PC-3 (cell line): ENCODE measurements at regions not wholly inside any gene's neighbourhood (a gene's known extent, or its start where the extent isn't known, plus 50 kb on each side); places are given as distances from the start of the nearest gene placed in this dataset.
A peak's percentile ranks its signal among the peaks of the same experiment; 100 is the strongest.

ENCODE experiments used
- ATAC-seq: fragments of 200-7000 bp; cut with Tn5 transposase; 2 replicates; pipeline ENCODE4 v1.9.1; 2020; ENCODE audit warnings: mild to moderate bottlenecking, moderate library complexity
- BruUV-seq: library from RNA; stranded (reverse); fragments of 400-500 nt; replicated peaks from 2 replicates; lab custom pipeline; 2021; lab: Mats Ljungman, UMichigan
- CTCF ChIA-PET: fragments of 300-600 bp; sonication (Branson Sonifier 250); formaldehyde crosslinking; loops from one replicate; lab custom pipeline; 2022; ENCODE audit warnings: antibody characterized with exemption; lab: Charles Lee
- POLR2A ChIA-PET: fragments of 300-600 bp; sonication (Branson Sonifier 250); formaldehyde crosslinking; loops from one replicate; lab custom pipeline; 2022; ENCODE audit warnings: antibody characterized with exemption; ENCODE audit not compliant: unreplicated experiment; lab: Charles Lee
- DNase-seq: peaks from one replicate; pipeline ENCODE4 v3.0.0-alpha.2; 2015
- H2AFZ ChIP-seq: fragments of 300-600 bp; sonication (generic); 2 replicates; pipeline ENCODE4 v1.6.0; 2016; ENCODE audit warnings: antibody characterized with exemption, low read length
- H3F3A ChIP-seq: fragments of 300-600 bp; sonication (generic); one replicate; pipeline ENCODE4 v1.6.0; 2017; ENCODE audit warnings: antibody characterized with exemption, low read length, control low read depth, mild to moderate bottlenecking; ENCODE audit not compliant: unreplicated experiment
- H3K27ac ChIP-seq: fragments of 300-600 bp; sonication (generic); 2 replicates; pipeline ENCODE4 v1.5.1; 2016; ENCODE audit warnings: mild to moderate bottlenecking, low read length
- H3K27me3 ChIP-seq: fragments of 300-600 bp; sonication (generic); 2 replicates; pipeline ENCODE4 v1.6.1; 2016; ENCODE audit warnings: low read length, mixed read lengths
- H3K36me3 ChIP-seq: fragments of 300-600 bp; sonication (generic); 2 replicates; pipeline ENCODE4 v1.6.1; 2016; ENCODE audit warnings: low read depth, mixed run types, low read length, mixed read lengths
- H3K4me1 ChIP-seq: fragments of 300-600 bp; sonication (generic); 2 replicates; pipeline ENCODE4 v1.5.1; 2016; ENCODE audit warnings: low read length; ENCODE audit not compliant: insufficient read depth
- H3K4me2 ChIP-seq: fragments of 300-600 bp; sonication (generic); 2 replicates; pipeline ENCODE4 v1.6.0; 2016; ENCODE audit warnings: low read length
- H3K4me3 ChIP-seq: fragments of 300-600 bp; sonication (generic); 2 replicates; pipeline ENCODE4 v1.5.1; 2016; ENCODE audit warnings: mild to moderate bottlenecking, low read length, mixed read lengths
- H3K79me2 ChIP-seq: fragments of 300-600 bp; sonication (generic); 2 replicates; pipeline ENCODE4 v1.6.1; 2017; ENCODE audit warnings: low read length, mixed read lengths
- H3K9ac ChIP-seq: fragments of 300-600 bp; sonication (generic); 2 replicates; pipeline ENCODE4 v1.6.0; 2016; ENCODE audit warnings: mild to moderate bottlenecking, low read length
- H3K9me2 ChIP-seq: fragments of 300-600 bp; sonication (generic); replicated peaks from 2 replicates; pipeline ENCODE4 v1.6.1; 2016; ENCODE audit warnings: mixed run types, low read length, mixed read lengths
- H3K9me3 ChIP-seq: fragments of 300-600 bp; sonication (generic); 2 replicates; pipeline ENCODE4 v1.6.1; 2016; ENCODE audit warnings: low read length, mixed read lengths
- H4K20me1 ChIP-seq: fragments of 300-600 bp; sonication (generic); 2 replicates; pipeline ENCODE4 v1.6.1; 2016; ENCODE audit warnings: low read length, mixed read lengths
- CTCF ChIP-seq: fragments of 300-600 bp; sonication (generic); conservative IDR thresholded peaks from 2 replicates; pipeline ENCODE4 v1.5.1; 2017; ENCODE audit warnings: antibody characterized with exemption, low read depth, mild to moderate bottlenecking, low read length
- EZH2 ChIP-seq: fragments of 300-600 bp; sonication (generic); IDR thresholded peaks from one replicate; pipeline ENCODE4 v1.6.1; 2017; ENCODE audit warnings: antibody characterized with exemption, mild to moderate bottlenecking, low read length; ENCODE audit not compliant: unreplicated experiment
- EZH2phosphoT487 ChIP-seq: fragments of 300-600 bp; sonication (generic); IDR thresholded peaks from 2 replicates; pipeline ENCODE4 v1.6.1; 2018; ENCODE audit warnings: mild to moderate bottlenecking, antibody characterized with exemption, low read length, borderline replicate concordance
- intact Hi-C: fragments of 100-400 bp; cut with micrococcal nuclease; formaldehyde crosslinking; loops from 2 replicates; pipeline ENCODE4 v1.9.0; 2023

- CTCF ChIA-PET: no interaction called here
- ATAC-seq: no peak
These were observed 206.5 kb downstream of the TJP1 start for GRCh38 chr15:29615791-29616190.

GRCh38 chr15:29613951-29614382 is 208.3 kb downstream of the TJP1 start:
- Histone ChIP-seq H3K9me2 (no peaks in the 10 kb centered on the region), H3K27ac (no peak overlapping the region), H3K79me2 (no peaks in the 10 kb centered on the region), H3K4me3 (no peak overlapping the region), H3K4me1 (no peaks in the 10 kb centered on the region), H2AFZ (peak overlapping the region; percentile 41; the same call in 1 of the 2 replicates), H3K9ac (no peak overlapping the region), H3K4me2 (no peak overlapping the region), H3K27me3 (peaks cover 39% of the 10 kb centered on the region), H4K20me1 (no peaks in the 10 kb centered on the region), H3K36me3 (no peaks in the 10 kb centered on the region), H3F3A (no peaks in the 10 kb centered on the region), H3K9me3 (no peaks in the 10 kb centered on the region)
- no peak for TF ChIP-seq EZH2phosphoT487
- TF ChIP-seq EZH2: no peak
- TF ChIP-seq CTCF: peak; percentile 79
- BruUV-seq: no TSS peak
- CTCF ChIA-PET: interaction anchor here (0.5 to 1.0 kb wide), 3 partner anchors 18 to 460 kb away, joined by 3 to 6 read pairs (median 4); no protein-coding TSS in a partner anchor
- POLR2A ChIA-PET: no interaction called here
- DNase-seq: peak; percentile 54
- intact Hi-C loops: no loop called here
- ATAC-seq: peak; percentile 87

More at GRCh38 chr15:29615791-29616190, 206.5 kb downstream of the TJP1 start:
- TF ChIP-seq EZH2: no peak
- no peak for TF ChIP-seq EZH2phosphoT487
- no peak for TF ChIP-seq CTCF
- H2AFZ ChIP-seq: no peak overlapping the region
- intact Hi-C loops: no loop called here
- H3F3A ChIP-seq: no peaks in the 10 kb centered on the region
- no peaks in the 10 kb centered on the region for H3K9me3 ChIP-seq
- POLR2A ChIA-PET: no interaction called here
- no peaks in the 10 kb centered on the region for H3K9me2 ChIP-seq
- H3K27ac ChIP-seq: no peak overlapping the region
- H3K27me3 ChIP-seq: peaks cover 27% of the 10 kb centered on the region
- H4K20me1 ChIP-seq: no peaks in the 10 kb centered on the region
- BruUV-seq: no TSS peak
- no peak overlapping the region for H3K9ac ChIP-seq
- H3K4me1 ChIP-seq: no peaks in the 10 kb centered on the region
- no peak overlapping the region for H3K4me3 ChIP-seq
- H3K4me2 ChIP-seq: no peak overlapping the region
- no peaks in the 10 kb centered on the region for H3K36me3 ChIP-seq
- DNase-seq: no peak
- H3K79me2 ChIP-seq: no peaks in the 10 kb centered on the region

GRCh38 chr15:29612701-29613100 is 209.6 kb downstream of the TJP1 start:
- no TSS peak for BruUV-seq
- Histone ChIP-seq H3K27ac (no peak overlapping the region), H3K9ac (no peak overlapping the region), H3F3A (no peaks in the 10 kb centered on the region), H2AFZ (no peak overlapping the region), H3K4me2 (no peak overlapping the region), H3K4me1 (no peaks in the 10 kb centered on the region), H3K4me3 (no peak overlapping the region), H3K27me3 (peaks cover 39% of the 10 kb centered on the region), H4K20me1 (no peaks in the 10 kb centered on the region), H3K9me2 (no peaks in the 10 kb centered on the region), H3K36me3 (no peaks in the 10 kb centered on the region), H3K79me2 (no peaks in the 10 kb centered on the region), H3K9me3 (no peaks in the 10 kb centered on the region)
- intact Hi-C loops: no loop called here
- ATAC-seq (no peak), DNase-seq (no peak)
- POLR2A ChIA-PET: no interaction called here
- no peak for TF ChIP-seq EZH2
- TF ChIP-seq EZH2phosphoT487: no peak
- no peak for TF ChIP-seq CTCF
- CTCF ChIA-PET: no interaction called here
